IPS DF 6.9 (cell line): ENCODE measurements at regions not wholly inside any gene's neighbourhood (a gene's known extent, or its start where the extent isn't known, plus 50 kb on each side); places are given as distances from the start of the nearest gene placed in this dataset.
"Not testable (repeated sequence)": the region's sequence is repeated elsewhere in the genome, so short reads cannot be mapped to it uniquely, and the experiment has no call there.

Experiments used
- DNase-seq: peaks from one replicate; pipeline ENCODE4 v3.0.0-alpha.2; 2013; ENCODE audit warnings: low read depth, low spot score
- H3K27ac ChIP-seq: one replicate; pipeline ENCODE4 v1.5.1; 2013; ENCODE audit warnings: low read length, control low read depth
- H3K27me3 ChIP-seq: 2 replicates; pipeline ENCODE4 v1.6.1; 2013; ENCODE audit warnings: mild to moderate bottlenecking, low read length; ENCODE audit not compliant: control insufficient read depth, insufficient read depth
- H3K36me3 ChIP-seq: 2 replicates; pipeline ENCODE4 v1.6.1; 2013; ENCODE audit warnings: low read length; ENCODE audit not compliant: control insufficient read depth, insufficient read depth
- H3K4me1 ChIP-seq: 2 replicates; pipeline ENCODE4 v1.6.1; 2013; ENCODE audit warnings: low read length; ENCODE audit not compliant: control insufficient read depth, insufficient read depth
- H3K4me3 ChIP-seq: 2 replicates; pipeline ENCODE4 v1.5.1; 2013; ENCODE audit warnings: mild to moderate bottlenecking, low read length
- H3K9me3 ChIP-seq: 2 replicates; pipeline ENCODE4 v1.6.1; 2013; ENCODE audit warnings: low read length, inconsistent platforms; ENCODE audit not compliant: control insufficient read depth, insufficient read depth
- WGBS: extraction: QIAGEN DNeasy Blood & Tissue Kit; methylation state at CpG from one replicate; pipeline ENCODE4 v1.1.7; 2013; ENCODE audit warnings: mixed read lengths, missing lambda C conversion rate; ENCODE audit not compliant: insufficient read length, insufficient coverage; 5-methylcytosine and 5-hydroxymethylcytosine counted together

GRCh38 chr19:30955112-30956104 lies 393.8 kb downstream of the TSHZ3 start:
- Histone ChIP-seq H3K9me3 (no peaks in the 10 kb centered on the region), H3K36me3 (no peaks in the 10 kb centered on the region), H3K4me1 (no peaks in the 10 kb centered on the region), H3K27me3 (no peaks in the 10 kb centered on the region), H3K27ac (no peak overlapping the region), H3K4me3 (no peak overlapping the region)
- no CpG with 5 or more reads among the region's 12 CpGs for WGBS
- DNase-seq, result no peak

GRCh38 chr19:30944276-30944932 lies 404.8 kb downstream of the TSHZ3 start:
- H3K4me1 ChIP-seq, DNase-seq, H3K9me3 ChIP-seq, H3K27ac ChIP-seq, H3K4me3 ChIP-seq, H3K27me3 ChIP-seq, H3K36me3 ChIP-seq: not testable (repeated sequence)
- no CpG with 5 or more reads among the region's 6 CpGs for WGBS

GRCh38 chr19:30943101-30943843 lies 406.0 kb downstream of the TSHZ3 start:
- Histone ChIP-seq H3K9me3 (no peaks in the 10 kb centered on the region), H3K36me3 (no peaks in the 10 kb centered on the region), H3K27ac (no peak overlapping the region), H3K27me3 (no peaks in the 10 kb centered on the region), H3K4me1 (no peaks in the 10 kb centered on the region), H3K4me3 (no peak overlapping the region)
- no CpG with 5 or more reads among the region's 13 CpGs for WGBS
- no peak for DNase-seq

GRCh38 chr19:30942636-30943035 lies 406.6 kb downstream of the TSHZ3 start:
- Histone ChIP-seq H3K36me3 (no peaks in the 10 kb centered on the region), H3K4me3 (no peak overlapping the region), H3K9me3 (no peaks in the 10 kb centered on the region), H3K4me1 (no peaks in the 10 kb centered on the region), H3K27ac (no peak overlapping the region), H3K27me3 (no peaks in the 10 kb centered on the region)
- DNase-seq, result no peak
- no CpG with 5 or more reads among the region's 3 CpGs for WGBS

- Histone ChIP-seq H3K36me3 (no peaks in the 10 kb centered on the region), H3K27me3 (no peaks in the 10 kb centered on the region), H3K27ac (no peak overlapping the region), H3K4me3 (no peak overlapping the region), H3K9me3 (no peaks in the 10 kb centered on the region), H3K4me1 (no peaks in the 10 kb centered on the region)
- DNase-seq, result no peak
- no CpG with 5 or more reads among the region's 3 CpGs for WGBS
These were observed 407.6 kb downstream of the TSHZ3 start for GRCh38 chr19:30941591-30941990.

GRCh38 chr19:30936276-30936675 lies 413.0 kb downstream of the TSHZ3 start:
- no CpG with 5 or more reads among the region's 5 CpGs for WGBS
- H3K9me3 ChIP-seq, result no peaks in the 10 kb centered on the region
- H3K4me1 ChIP-seq, result no peaks in the 10 kb centered on the region
- no peaks in the 10 kb centered on the region for H3K27me3 ChIP-seq
- H3K4me3 ChIP-seq, result no peak overlapping the region
- no peak overlapping the region for H3K27ac ChIP-seq
- DNase-seq, result no peak
- H3K36me3 ChIP-seq, result no peaks in the 10 kb centered on the region

- WGBS, result no CpG with 5 or more reads among the region's 4 CpGs
- no peaks in the 10 kb centered on the region for H3K9me3 ChIP-seq
- H3K4me3 ChIP-seq, result no peak overlapping the region
- no peaks in the 10 kb centered on the region for H3K27me3 ChIP-seq
- no peak for DNase-seq
- no peak overlapping the region for H3K27ac ChIP-seq
- no peaks in the 10 kb centered on the region for H3K36me3 ChIP-seq
- no peaks in the 10 kb centered on the region for H3K4me1 ChIP-seq
These were observed 414.1 kb downstream of the TSHZ3 start for GRCh38 chr19:30935146-30935545.

GRCh38 chr19:30933454-30933853 lies 415.8 kb downstream of the TSHZ3 start:
- H3K27ac ChIP-seq, H3K36me3 ChIP-seq, H3K4me3 ChIP-seq, H3K9me3 ChIP-seq, H3K4me1 ChIP-seq, DNase-seq, H3K27me3 ChIP-seq: not testable (repeated sequence)
- WGBS, result no CpG with 5 or more reads among the region's 3 CpGs

GRCh38 chr19:30932854-30933253 lies 416.4 kb downstream of the TSHZ3 start:
- H3K27ac ChIP-seq, result no peak overlapping the region
- no peaks in the 10 kb centered on the region for H3K4me1 ChIP-seq
- H3K36me3 ChIP-seq, result no peaks in the 10 kb centered on the region
- no peaks in the 10 kb centered on the region for H3K9me3 ChIP-seq
- H3K27me3 ChIP-seq, result no peaks in the 10 kb centered on the region
- H3K4me3 ChIP-seq, result no peak overlapping the region
- no CpG with 5 or more reads among the region's 3 CpGs for WGBS
- DNase-seq, result no peak

- H3K27ac ChIP-seq, result no peak overlapping the region
- no peaks in the 10 kb centered on the region for H3K36me3 ChIP-seq
- no peaks in the 10 kb centered on the region for H3K9me3 ChIP-seq
- H3K4me3 ChIP-seq, result no peak overlapping the region
- no peaks in the 10 kb centered on the region for H3K4me1 ChIP-seq
- H3K27me3 ChIP-seq, result no peaks in the 10 kb centered on the region
- WGBS, result no CpG with 5 or more reads among the region's 12 CpGs
- DNase-seq, result no peak
These were observed 418.1 kb downstream of the TSHZ3 start for GRCh38 chr19:30930941-30931706.
